ENCODE measurements at regions not wholly inside any gene's neighbourhood (a gene's known extent, or its start where the extent isn't known, plus 50 kb on each side); places are given as distances from the start of the nearest gene placed in this dataset.

DNA sequence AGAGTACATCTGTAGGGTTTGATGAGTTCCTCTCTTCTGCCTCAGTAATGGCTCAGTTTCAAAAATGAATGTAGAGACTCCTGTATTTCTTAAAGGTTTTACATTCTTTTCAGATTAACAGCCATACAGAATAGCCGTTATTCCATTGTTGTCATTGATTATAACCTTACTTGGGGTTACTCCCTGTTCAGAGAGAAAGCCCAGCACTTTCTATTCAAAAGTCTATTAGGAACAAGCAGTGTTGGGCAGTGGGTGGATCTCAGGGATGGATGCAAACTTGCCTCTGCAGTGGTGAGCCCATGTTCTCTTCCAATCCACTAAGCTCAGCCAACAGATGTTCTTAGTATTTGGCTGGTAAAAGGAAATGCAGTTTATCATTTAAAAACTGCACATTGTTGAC lies 342.6 kb upstream of the E2F7 start:
- no peak overlapping the region for H2AFZ ChIP-seq (ENCODE audit: low read length)

DNA sequence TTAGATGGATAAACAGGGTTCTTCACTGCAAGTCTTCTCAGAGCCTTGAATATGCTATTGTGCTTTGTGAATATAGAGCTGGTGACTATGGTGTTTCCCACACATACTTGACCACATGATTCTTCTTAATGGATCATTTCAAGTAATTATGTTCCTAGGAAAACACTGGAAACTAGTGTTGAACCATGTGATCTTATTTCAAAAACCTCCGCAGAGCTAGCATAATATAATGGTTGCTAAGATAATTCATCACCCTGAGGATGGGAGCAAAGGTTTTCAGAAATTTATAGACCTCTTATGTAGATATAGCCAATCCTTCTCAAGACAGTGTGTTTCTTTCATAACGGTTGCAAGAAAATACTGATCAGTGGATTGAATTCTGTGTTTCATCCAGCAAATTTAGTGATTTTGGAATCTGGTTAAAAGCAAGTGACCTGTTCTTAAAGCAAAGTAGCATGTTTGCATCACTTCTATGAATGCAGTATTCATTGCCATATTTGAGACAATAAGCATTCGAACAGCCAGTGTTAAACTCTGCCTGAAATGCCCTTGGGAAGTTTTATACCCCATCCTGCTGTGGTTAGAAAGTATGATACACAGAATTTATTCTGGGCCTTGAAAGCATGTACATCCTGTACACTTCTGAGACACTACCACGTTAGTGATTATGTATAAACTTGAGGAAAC lies 341.0 kb upstream of the E2F7 start:
- Histone ChIP-seq H3K36me3 (ENCODE audit: insufficient read depth, low read length) (no peaks in the 10 kb centered on the region), H3K27ac (ENCODE audit: low read depth, low read length) (no peak overlapping the region), H3K79me2 (ENCODE audit: insufficient read depth, low read length) (no peaks in the 10 kb centered on the region), H3K4me3 (ENCODE audit: insufficient read depth, low read length) (no peak overlapping the region), H3K4me1 (ENCODE audit: insufficient read depth, low read length) (no peaks in the 10 kb centered on the region), H3K4me2 (ENCODE audit: insufficient read depth, low read length) (no peak overlapping the region), H3K9me3 (ENCODE audit: low read depth, low read length) (no peaks in the 10 kb centered on the region), H3K27me3 (ENCODE audit: insufficient read depth, low read length) (no peaks in the 10 kb centered on the region), H2AFZ (ENCODE audit: low read length) (no peak overlapping the region), H4K20me1 (ENCODE audit: insufficient read depth, low read length) (no peaks in the 10 kb centered on the region)
- no peak for DNase-seq (ENCODE audit: insufficient read length, low spot score, missing footprints)
- TF ChIP-seq, protein P1, sequence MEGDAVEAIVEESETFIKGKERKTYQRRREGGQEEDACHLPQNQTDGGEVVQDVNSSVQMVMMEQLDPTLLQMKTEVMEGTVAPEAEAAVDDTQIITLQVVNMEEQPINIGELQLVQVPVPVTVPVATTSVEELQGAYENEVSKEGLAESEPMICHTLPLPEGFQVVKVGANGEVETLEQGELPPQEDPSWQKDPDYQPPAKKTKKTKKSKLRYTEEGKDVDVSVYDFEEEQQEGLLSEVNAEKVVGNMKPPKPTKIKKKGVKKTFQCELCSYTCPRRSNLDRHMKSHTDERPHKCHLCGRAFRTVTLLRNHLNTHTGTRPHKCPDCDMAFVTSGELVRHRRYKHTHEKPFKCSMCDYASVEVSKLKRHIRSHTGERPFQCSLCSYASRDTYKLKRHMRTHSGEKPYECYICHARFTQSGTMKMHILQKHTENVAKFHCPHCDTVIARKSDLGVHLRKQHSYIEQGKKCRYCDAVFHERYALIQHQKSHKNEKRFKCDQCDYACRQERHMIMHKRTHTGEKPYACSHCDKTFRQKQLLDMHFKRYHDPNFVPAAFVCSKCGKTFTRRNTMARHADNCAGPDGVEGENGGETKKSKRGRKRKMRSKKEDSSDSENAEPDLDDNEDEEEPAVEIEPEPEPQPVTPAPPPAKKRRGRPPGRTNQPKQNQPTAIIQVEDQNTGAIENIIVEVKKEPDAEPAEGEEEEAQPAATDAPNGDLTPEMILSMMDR (IDR thresholded peaks at IDR 0.05; ENCODE audit: extremely low read depth, low read depth, low read length), result no peak

More for the DNA sequence above, 342.6 kb upstream of the E2F7 start:
- no peaks in the 10 kb centered on the region for H4K20me1 ChIP-seq (ENCODE audit: insufficient read depth, low read length)
- no peaks in the 10 kb centered on the region for H3K4me1 ChIP-seq (ENCODE audit: insufficient read depth, low read length)
- no peaks in the 10 kb centered on the region for H3K36me3 ChIP-seq (ENCODE audit: insufficient read depth, low read length)
- no peaks in the 10 kb centered on the region for H3K27me3 ChIP-seq (ENCODE audit: insufficient read depth, low read length)
- no peak overlapping the region for H3K4me3 ChIP-seq (ENCODE audit: insufficient read depth, low read length)
- DNase-seq (ENCODE audit: insufficient read length, low spot score, missing footprints), result no peak
- no peaks in the 10 kb centered on the region for H3K79me2 ChIP-seq (ENCODE audit: insufficient read depth, low read length)
- H3K27ac ChIP-seq (ENCODE audit: low read depth, low read length), result no peak overlapping the region
- TF ChIP-seq, protein P1 (IDR thresholded peaks at IDR 0.05; ENCODE audit: extremely low read depth, low read depth, low read length), result no peak
- no peak overlapping the region for H3K4me2 ChIP-seq (ENCODE audit: insufficient read depth, low read length)
- H3K9me3 ChIP-seq (ENCODE audit: low read depth, low read length), result no peaks in the 10 kb centered on the region

DNA sequence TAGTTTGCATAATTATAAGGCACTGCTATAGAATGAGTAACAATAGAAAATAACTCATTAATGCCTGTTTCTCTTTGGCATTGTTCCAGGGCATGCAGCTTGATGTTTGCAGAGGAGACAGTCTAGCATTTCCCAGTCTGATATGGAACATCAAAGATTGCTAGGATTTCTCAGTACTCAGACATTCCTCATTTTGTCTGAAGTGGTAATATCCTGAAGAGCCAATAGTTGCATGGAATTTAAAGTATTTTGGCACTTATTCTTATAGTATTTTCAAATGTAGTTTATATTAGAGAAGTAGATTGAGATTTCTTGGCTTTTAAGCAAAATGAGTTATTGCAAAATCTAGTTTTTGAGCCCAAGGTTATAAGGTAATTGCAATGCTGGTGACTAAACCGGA lies 337.3 kb upstream of the E2F7 start:
- no peak overlapping the region for H2AFZ ChIP-seq (ENCODE audit: low read length)
- H3K79me2 ChIP-seq (ENCODE audit: insufficient read depth, low read length), result no peaks in the 10 kb centered on the region
- no peak overlapping the region for H3K4me3 ChIP-seq (ENCODE audit: insufficient read depth, low read length)
- no peaks in the 10 kb centered on the region for H3K27me3 ChIP-seq (ENCODE audit: insufficient read depth, low read length)
- no peaks in the 10 kb centered on the region for H4K20me1 ChIP-seq (ENCODE audit: insufficient read depth, low read length)
- no peaks in the 10 kb centered on the region for H3K4me1 ChIP-seq (ENCODE audit: insufficient read depth, low read length)
- no peak overlapping the region for H3K27ac ChIP-seq (ENCODE audit: low read depth, low read length)
- H3K9me3 ChIP-seq (ENCODE audit: low read depth, low read length), result no peaks in the 10 kb centered on the region
- TF ChIP-seq, protein P1 (IDR thresholded peaks at IDR 0.05; ENCODE audit: extremely low read depth, low read depth, low read length), result no peak
- peak; percentile 25 for DNase-seq (ENCODE audit: insufficient read length, low spot score, missing footprints)
- no peak overlapping the region for H3K4me2 ChIP-seq (ENCODE audit: insufficient read depth, low read length)
- H3K36me3 ChIP-seq (ENCODE audit: insufficient read depth, low read length), result no peaks in the 10 kb centered on the region

DNA sequence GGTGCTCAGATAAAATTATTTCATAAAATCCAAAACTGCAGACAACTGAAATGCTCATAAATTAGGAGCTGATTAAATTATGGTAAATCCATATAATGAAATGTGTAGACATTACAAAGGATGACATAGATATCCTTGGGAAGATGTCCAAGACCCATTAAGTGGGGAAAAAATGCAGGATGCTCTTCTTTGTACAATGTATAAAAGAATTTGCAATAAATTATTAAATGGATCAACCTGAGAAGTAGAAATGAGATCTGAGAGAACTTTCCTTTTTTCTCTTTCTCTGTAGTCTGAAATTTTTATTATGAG lies 336.4 kb upstream of the E2F7 start:
- H3K79me2 ChIP-seq (ENCODE audit: insufficient read depth, low read length), result no peaks in the 10 kb centered on the region
- no peak overlapping the region for H3K4me3 ChIP-seq (ENCODE audit: insufficient read depth, low read length)
- H3K4me1 ChIP-seq (ENCODE audit: insufficient read depth, low read length), result no peaks in the 10 kb centered on the region
- H3K4me2 ChIP-seq (ENCODE audit: insufficient read depth, low read length), result no peak overlapping the region
- H3K36me3 ChIP-seq (ENCODE audit: insufficient read depth, low read length), result no peaks in the 10 kb centered on the region
- no peak for DNase-seq (ENCODE audit: insufficient read length, low spot score, missing footprints)
- H2AFZ ChIP-seq (ENCODE audit: low read length), result no peak overlapping the region
- TF ChIP-seq, protein P1 (IDR thresholded peaks at IDR 0.05; ENCODE audit: extremely low read depth, low read depth, low read length), result no peak
- no peak overlapping the region for H3K27ac ChIP-seq (ENCODE audit: low read depth, low read length)
- no peaks in the 10 kb centered on the region for H3K9me3 ChIP-seq (ENCODE audit: low read depth, low read length)
- no peaks in the 10 kb centered on the region for H4K20me1 ChIP-seq (ENCODE audit: insufficient read depth, low read length)
- no peaks in the 10 kb centered on the region for H3K27me3 ChIP-seq (ENCODE audit: insufficient read depth, low read length)

Data from osteoblast (primary cell).